ENCODE measurements at regions not wholly inside any gene's neighbourhood (a gene's known extent, or its start where the extent isn't known, plus 50 kb on each side); places are given as distances from the start of the nearest gene placed in this dataset.

GRCh38 chr11:70854201-70854600 is 398.2 kb downstream of the SHANK2 start:
- H3K4me3 Mint-ChIP-seq: no peak overlapping the region
- 90% methylated on average over 3 of the region's 3 CpGs for WGBS (ENCODE audit: insufficient coverage)

GRCh38 chr11:70854901-70855556 is 397.3 kb downstream of the SHANK2 start:
- intact Hi-C loops (cut with micrococcal nuclease): no loop called here
- Mint-ChIP-seq H3K27ac (no peak overlapping the region), H3K4me3 (no peak overlapping the region), H3K9me3 (peaks cover 0 to 5% of the 10 kb centered on the region in 2 donors), H3K36me3 (no peaks in the 10 kb centered on the region), H3K4me1 (peaks cover 0 to 4% of the 10 kb centered on the region in 2 donors), H3K27me3 (ENCODE audit: low read depth in 2 of 2) (peaks cover 0 to 3% of the 10 kb centered on the region in 2 donors)
- TF ChIP-seq CTCF (IDR thresholded peaks at IDR 0.05): no peak
- H3K27ac ChIP-seq (ENCODE audit: low read length): no peak overlapping the region
- no peaks in the 10 kb centered on the region for H3K9me3 ChIP-seq (ENCODE audit: control insufficient read depth, insufficient read depth, low read length)
- ATAC-seq: no peak
- no peaks in the 10 kb centered on the region for H3K27me3 ChIP-seq (ENCODE audit: control insufficient read depth, insufficient read depth, low read length)
- no peaks in the 10 kb centered on the region for H3K36me3 ChIP-seq (ENCODE audit: control insufficient read depth, insufficient read depth, low read length)
- WGBS (ENCODE audit: insufficient coverage): 63% methylated on average over 6 of the region's 6 CpGs
- H3K4me1 ChIP-seq (ENCODE audit: control insufficient read depth, insufficient read depth, low read length): no peaks in the 10 kb centered on the region
- no peak overlapping the region for H3K4me3 ChIP-seq (ENCODE audit: low read length)
- no peak for DNase-seq

More at GRCh38 chr11:70854201-70854600, 398.2 kb downstream of the SHANK2 start:
- intact Hi-C loops (cut with micrococcal nuclease): no loop called here
- Histone ChIP-seq H3K27me3 (ENCODE audit: control insufficient read depth, insufficient read depth, low read length) (no peaks in the 10 kb centered on the region), H3K4me3 (ENCODE audit: low read length) (no peak overlapping the region), H3K9me3 (ENCODE audit: control insufficient read depth, insufficient read depth, low read length) (no peaks in the 10 kb centered on the region), H3K36me3 (ENCODE audit: control insufficient read depth, insufficient read depth, low read length) (no peaks in the 10 kb centered on the region), H3K27ac (ENCODE audit: low read length) (no peak overlapping the region), H3K4me1 (ENCODE audit: control insufficient read depth, insufficient read depth, low read length) (no peaks in the 10 kb centered on the region)
- no peaks in the 10 kb centered on the region for H3K36me3 Mint-ChIP-seq
- peaks cover 0 to 3% of the 10 kb centered on the region in 2 donors for H3K27me3 Mint-ChIP-seq (ENCODE audit: low read depth in 2 of 2)
- DNase-seq (no peak), ATAC-seq (no peak)
- H3K4me1 Mint-ChIP-seq: peaks cover 0 to 2% of the 10 kb centered on the region in 2 donors
- no peak overlapping the region for H3K27ac Mint-ChIP-seq
- no peak for TF ChIP-seq CTCF (IDR thresholded peaks at IDR 0.05)
- peaks cover 0 to 5% of the 10 kb centered on the region in 2 donors for H3K9me3 Mint-ChIP-seq

- Mint-ChIP-seq H3K4me1 (peaks cover 0 to 4% of the 10 kb centered on the region in 2 donors), H3K27ac (no peak overlapping the region), H3K36me3 (no peaks in the 10 kb centered on the region), H3K27me3 (ENCODE audit: low read depth in 2 of 2) (peaks cover 0 to 6% of the 10 kb centered on the region in 2 donors), H3K9me3 (peaks cover 0 to 5% of the 10 kb centered on the region in 2 donors), H3K4me3 (no peak overlapping the region)
- H3K27me3 ChIP-seq (ENCODE audit: control insufficient read depth, insufficient read depth, low read length): no peaks in the 10 kb centered on the region
- TF ChIP-seq CTCF (IDR thresholded peaks at IDR 0.05): no peak
- 49% methylated on average over 3 of the region's 3 CpGs for WGBS (ENCODE audit: insufficient coverage)
- intact Hi-C loops (cut with micrococcal nuclease): no loop called here
- ATAC-seq (no peak), DNase-seq (no peak)
- no peaks in the 10 kb centered on the region for H3K9me3 ChIP-seq (ENCODE audit: control insufficient read depth, insufficient read depth, low read length)
- no peaks in the 10 kb centered on the region for H3K4me1 ChIP-seq (ENCODE audit: control insufficient read depth, insufficient read depth, low read length)
- H3K27ac ChIP-seq (ENCODE audit: low read length): no peak overlapping the region
- no peak overlapping the region for H3K4me3 ChIP-seq (ENCODE audit: low read length)
- no peaks in the 10 kb centered on the region for H3K36me3 ChIP-seq (ENCODE audit: control insufficient read depth, insufficient read depth, low read length)
Measured at GRCh38 chr11:70857894-70858293, 394.5 kb downstream of the SHANK2 start.

GRCh38 chr11:70859180-70859579 is 393.2 kb downstream of the SHANK2 start:
- no peaks in the 10 kb centered on the region for H3K4me1 ChIP-seq (ENCODE audit: control insufficient read depth, insufficient read depth, low read length)
- no peak for DNase-seq
- TF ChIP-seq CTCF (IDR thresholded peaks at IDR 0.05): no peak
- no peak for ATAC-seq
- no peak overlapping the region for H3K4me3 Mint-ChIP-seq
- no peaks in the 10 kb centered on the region for H3K27me3 ChIP-seq (ENCODE audit: control insufficient read depth, insufficient read depth, low read length)
- 91% methylated on average over 4 of the region's 4 CpGs for WGBS (ENCODE audit: insufficient coverage)
- H3K27ac Mint-ChIP-seq: no peak overlapping the region
- H3K27me3 Mint-ChIP-seq (ENCODE audit: low read depth in 2 of 2): peaks cover 0 to 6% of the 10 kb centered on the region in 2 donors
- peaks cover 0 to 5% of the 10 kb centered on the region in 2 donors for H3K9me3 Mint-ChIP-seq
- no peaks in the 10 kb centered on the region for H3K36me3 ChIP-seq (ENCODE audit: control insufficient read depth, insufficient read depth, low read length)
- no peaks in the 10 kb centered on the region for H3K9me3 ChIP-seq (ENCODE audit: control insufficient read depth, insufficient read depth, low read length)
- intact Hi-C loops (cut with micrococcal nuclease): no loop called here
- H3K36me3 Mint-ChIP-seq: no peaks in the 10 kb centered on the region
- H3K4me1 Mint-ChIP-seq: peaks cover 0 to 4% of the 10 kb centered on the region in 2 donors
- no peak overlapping the region for H3K27ac ChIP-seq (ENCODE audit: low read length)
- no peak overlapping the region for H3K4me3 ChIP-seq (ENCODE audit: low read length)
